ENCODE measurements at regions not wholly inside any gene's neighbourhood (a gene's known extent, or its start where the extent isn't known, plus 50 kb on each side); places are given as distances from the start of the nearest gene placed in this dataset.

DNA sequence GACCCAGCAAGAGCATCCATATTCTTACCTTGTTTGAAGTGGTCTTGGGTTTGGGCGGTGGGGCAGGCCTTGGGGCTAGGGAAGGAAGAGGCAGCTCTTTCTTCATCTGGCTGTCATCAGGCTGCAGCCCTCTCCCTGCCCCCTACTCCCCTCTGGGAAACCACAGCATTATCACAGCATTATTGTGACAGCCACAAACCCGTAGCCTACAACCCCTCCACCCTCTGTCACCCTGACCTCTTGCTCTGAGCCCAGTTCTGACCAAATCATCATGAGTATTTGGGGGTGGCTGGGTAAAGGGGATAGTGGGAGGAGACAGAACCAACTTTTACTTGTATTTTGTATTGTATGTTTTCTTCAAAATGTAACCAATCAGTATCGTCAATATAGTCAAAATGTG is 94.3 kb upstream of the ARRDC3 start:
- Histone ChIP-seq H2BK120ac (ENCODE audit: low read depth, low read length) (no peak overlapping the region), H2BK15ac (ENCODE audit: low read length) (no peak overlapping the region), H2AK5ac (ENCODE audit: low read depth, low read length) (no peak overlapping the region), H3K79me1 (ENCODE audit: low read depth, low read length) (no peaks in the 10 kb centered on the region), H4K91ac (ENCODE audit: low read depth, low read length, poor library complexity) (no peak overlapping the region), H3K4me2 (ENCODE audit: insufficient read depth, low read length, poor library complexity, severe bottlenecking) (no peak overlapping the region), H3K4me1 (ENCODE audit: control insufficient read depth in 2 of 2, insufficient read depth in 1 of 2, low read depth in 1 of 2, low read length in 2 of 2) (no peaks in the 10 kb centered on the region), H3K4me3 (ENCODE audit: low read length in 2 of 2) (no peak overlapping the region), H3K9me3 (replicated peaks in 1 of 2; ENCODE audit: control insufficient read depth in 2 of 2, insufficient read depth in 1 of 2, low read depth in 1 of 2, low read length in 2 of 2) (no peaks in the 10 kb centered on the region), H3K9ac (ENCODE audit: low read depth, low read length, poor library complexity) (no peak overlapping the region), H2BK12ac (ENCODE audit: low read length) (no peak overlapping the region), H3K4ac (ENCODE audit: low read length) (no peak overlapping the region), H3K27me3 (ENCODE audit: control insufficient read depth in 3 of 3, insufficient read depth in 3 of 3, low read depth in 1 of 3, low read length in 3 of 3) (no peaks in the 10 kb centered on the region), H2AFZ (ENCODE audit: low read length) (no peak overlapping the region), H3K23ac (ENCODE audit: low read depth, low read length, poor library complexity) (no peak overlapping the region), H2BK5ac (ENCODE audit: low read length) (no peak overlapping the region), H3K36me3 (replicated peaks in 1 of 2; ENCODE audit: control insufficient read depth in 2 of 2, insufficient read depth in 2 of 2, low read length in 2 of 2) (no peaks in the 10 kb centered on the region), H3K27ac (replicated peaks; ENCODE audit: low read length) (no peak overlapping the region), H3K14ac (ENCODE audit: low read length) (no peak overlapping the region), H3K18ac (ENCODE audit: low read length) (no peak overlapping the region), H4K8ac (ENCODE audit: low read depth, low read length) (no peak overlapping the region)
- DNase-seq (ENCODE audit: low spot score): no peak
- no CpG with 5 or more reads among the region's 3 CpGs for WGBS, 2 donors (ENCODE audit: extremely low coverage in 2 of 2, insufficient read length in 2 of 2, insufficient replicate concordance in 1 of 2)

DNA sequence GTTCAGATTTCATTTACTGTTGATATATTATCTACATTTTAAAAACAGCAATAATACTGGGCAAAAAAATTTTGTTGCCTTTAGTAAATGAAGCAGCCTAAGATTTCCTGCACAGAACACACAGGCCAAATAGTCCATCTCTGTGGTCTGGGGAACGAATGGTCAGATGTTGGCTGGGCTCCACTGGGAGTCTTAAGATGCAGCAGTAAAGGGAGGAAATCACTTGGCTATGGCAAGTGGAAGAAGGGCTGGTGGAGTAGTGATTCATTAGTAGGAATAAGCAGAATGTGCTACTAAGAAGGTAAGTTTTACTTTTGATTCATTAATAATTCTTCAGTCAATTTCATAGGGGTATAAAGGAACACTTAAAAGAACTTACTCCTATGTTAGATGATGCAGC is 91.1 kb upstream of the ARRDC3 start:
- H2AFZ ChIP-seq (ENCODE audit: low read length): no peak overlapping the region
- H3K9ac ChIP-seq (ENCODE audit: low read depth, low read length, poor library complexity): no peak overlapping the region
- no peaks in the 10 kb centered on the region for H3K9me3 ChIP-seq (replicated peaks in 1 of 2; ENCODE audit: control insufficient read depth in 2 of 2, insufficient read depth in 1 of 2, low read depth in 1 of 2, low read length in 2 of 2)
- H3K18ac ChIP-seq (ENCODE audit: low read length): no peak overlapping the region
- H2BK15ac ChIP-seq (ENCODE audit: low read length): no peak overlapping the region
- H3K14ac ChIP-seq (ENCODE audit: low read length): no peak overlapping the region
- H3K27ac ChIP-seq (replicated peaks; ENCODE audit: low read length): no peak overlapping the region
- no peak overlapping the region for H4K8ac ChIP-seq (ENCODE audit: low read depth, low read length)
- H2BK12ac ChIP-seq (ENCODE audit: low read length): no peak overlapping the region
- no peaks in the 10 kb centered on the region for H3K27me3 ChIP-seq (ENCODE audit: control insufficient read depth in 3 of 3, insufficient read depth in 3 of 3, low read depth in 1 of 3, low read length in 3 of 3)
- no peak overlapping the region for H2BK120ac ChIP-seq (ENCODE audit: low read depth, low read length)
- no peak overlapping the region for H4K91ac ChIP-seq (ENCODE audit: low read depth, low read length, poor library complexity)
- H3K23ac ChIP-seq (ENCODE audit: low read depth, low read length, poor library complexity): no peak overlapping the region
- no peak overlapping the region for H3K4ac ChIP-seq (ENCODE audit: low read length)
- H3K4me1 ChIP-seq (ENCODE audit: control insufficient read depth in 2 of 2, insufficient read depth in 1 of 2, low read depth in 1 of 2, low read length in 2 of 2): peaks cover 0 to 2% of the 10 kb centered on the region in 2 donors
- no CpG with 5 or more reads among the region's 1 CpG for WGBS, 2 donors (ENCODE audit: extremely low coverage in 2 of 2, insufficient read length in 2 of 2, insufficient replicate concordance in 1 of 2)
- DNase-seq (ENCODE audit: low spot score): no peak
- no peak overlapping the region for H3K4me2 ChIP-seq (ENCODE audit: insufficient read depth, low read length, poor library complexity, severe bottlenecking)
- no peak overlapping the region for H2BK5ac ChIP-seq (ENCODE audit: low read length)
- H3K36me3 ChIP-seq (replicated peaks in 1 of 2; ENCODE audit: control insufficient read depth in 2 of 2, insufficient read depth in 2 of 2, low read length in 2 of 2): no peaks in the 10 kb centered on the region
- no peak overlapping the region for H2AK5ac ChIP-seq (ENCODE audit: low read depth, low read length)
- no peak overlapping the region for H3K4me3 ChIP-seq (ENCODE audit: low read length in 2 of 2)
- no peaks in the 10 kb centered on the region for H3K79me1 ChIP-seq (ENCODE audit: low read depth, low read length)

GRCh38 chr5:91472631-91473030 is 89.5 kb upstream of the ARRDC3 start:
- H3K36me3 ChIP-seq (replicated peaks in 1 of 2; ENCODE audit: control insufficient read depth in 2 of 2, insufficient read depth in 2 of 2, low read length in 2 of 2): no peaks in the 10 kb centered on the region
- no peak overlapping the region for H3K23ac ChIP-seq (ENCODE audit: low read depth, low read length, poor library complexity)
- H2AK5ac ChIP-seq (ENCODE audit: low read depth, low read length): no peak overlapping the region
- no peak overlapping the region for H3K14ac ChIP-seq (ENCODE audit: low read length)
- no peaks in the 10 kb centered on the region for H3K79me1 ChIP-seq (ENCODE audit: low read depth, low read length)
- no peaks in the 10 kb centered on the region for H3K9me3 ChIP-seq (replicated peaks in 1 of 2; ENCODE audit: control insufficient read depth in 2 of 2, insufficient read depth in 1 of 2, low read depth in 1 of 2, low read length in 2 of 2)
- H2AFZ ChIP-seq (ENCODE audit: low read length): no peak overlapping the region
- no CpG with 5 or more reads among the region's 1 CpG for WGBS, 2 donors (ENCODE audit: extremely low coverage in 2 of 2, insufficient read length in 2 of 2, insufficient replicate concordance in 1 of 2)
- no peak overlapping the region for H4K8ac ChIP-seq (ENCODE audit: low read depth, low read length)
- H3K4me2 ChIP-seq (ENCODE audit: insufficient read depth, low read length, poor library complexity, severe bottlenecking): no peak overlapping the region
- peaks cover 0 to 2% of the 10 kb centered on the region in 2 donors for H3K4me1 ChIP-seq (ENCODE audit: control insufficient read depth in 2 of 2, insufficient read depth in 1 of 2, low read depth in 1 of 2, low read length in 2 of 2)
- no peak overlapping the region for H2BK12ac ChIP-seq (ENCODE audit: low read length)
- no peak overlapping the region for H3K9ac ChIP-seq (ENCODE audit: low read depth, low read length, poor library complexity)
- no peak overlapping the region for H2BK15ac ChIP-seq (ENCODE audit: low read length)
- H2BK5ac ChIP-seq (ENCODE audit: low read length): no peak overlapping the region
- H2BK120ac ChIP-seq (ENCODE audit: low read depth, low read length): no peak overlapping the region
- no peak overlapping the region for H3K4me3 ChIP-seq (ENCODE audit: low read length in 2 of 2)
- no peak for DNase-seq (ENCODE audit: low spot score)
- H3K27me3 ChIP-seq (ENCODE audit: control insufficient read depth in 3 of 3, insufficient read depth in 3 of 3, low read depth in 1 of 3, low read length in 3 of 3): no peaks in the 10 kb centered on the region
- H3K18ac ChIP-seq (ENCODE audit: low read length): no peak overlapping the region
- no peak overlapping the region for H4K91ac ChIP-seq (ENCODE audit: low read depth, low read length, poor library complexity)
- no peak overlapping the region for H3K4ac ChIP-seq (ENCODE audit: low read length)
- no peak overlapping the region for H3K27ac ChIP-seq (replicated peaks; ENCODE audit: low read length)

- H2AFZ ChIP-seq (ENCODE audit: low read length): peak overlapping the region; percentile 26
- no peak overlapping the region for H2AK5ac ChIP-seq (ENCODE audit: low read depth, low read length)
- H3K4me1 ChIP-seq (ENCODE audit: control insufficient read depth in 2 of 2, insufficient read depth in 1 of 2, low read depth in 1 of 2, low read length in 2 of 2): peaks cover 0 to 2% of the 10 kb centered on the region in 2 donors
- no peak overlapping the region for H3K18ac ChIP-seq (ENCODE audit: low read length)
- no peak overlapping the region for H2BK12ac ChIP-seq (ENCODE audit: low read length)
- H3K4ac ChIP-seq (ENCODE audit: low read length): no peak overlapping the region
- H4K8ac ChIP-seq (ENCODE audit: low read depth, low read length): no peak overlapping the region
- no CpG with 5 or more reads among the region's 10 CpGs for WGBS, 2 donors (ENCODE audit: extremely low coverage in 2 of 2, insufficient read length in 2 of 2, insufficient replicate concordance in 1 of 2)
- H3K4me2 ChIP-seq (ENCODE audit: insufficient read depth, low read length, poor library complexity, severe bottlenecking): no peak overlapping the region
- H4K91ac ChIP-seq (ENCODE audit: low read depth, low read length, poor library complexity): no peak overlapping the region
- H3K4me3 ChIP-seq (ENCODE audit: low read length in 2 of 2): no peak overlapping the region
- H3K9me3 ChIP-seq (replicated peaks in 1 of 2; ENCODE audit: control insufficient read depth in 2 of 2, insufficient read depth in 1 of 2, low read depth in 1 of 2, low read length in 2 of 2): no peaks in the 10 kb centered on the region
- H3K27ac ChIP-seq (replicated peaks; ENCODE audit: low read length): no peak overlapping the region
- no peak overlapping the region for H2BK120ac ChIP-seq (ENCODE audit: low read depth, low read length)
- H3K79me1 ChIP-seq (ENCODE audit: low read depth, low read length): no peaks in the 10 kb centered on the region
- H2BK5ac ChIP-seq (ENCODE audit: low read length): no peak overlapping the region
- no peaks in the 10 kb centered on the region for H3K36me3 ChIP-seq (replicated peaks in 1 of 2; ENCODE audit: control insufficient read depth in 2 of 2, insufficient read depth in 2 of 2, low read length in 2 of 2)
- no peak overlapping the region for H3K9ac ChIP-seq (ENCODE audit: low read depth, low read length, poor library complexity)
- H3K27me3 ChIP-seq (ENCODE audit: control insufficient read depth in 3 of 3, insufficient read depth in 3 of 3, low read depth in 1 of 3, low read length in 3 of 3): no peaks in the 10 kb centered on the region
- H2BK15ac ChIP-seq (ENCODE audit: low read length): no peak overlapping the region
- H3K14ac ChIP-seq (ENCODE audit: low read length): no peak overlapping the region
- H3K23ac ChIP-seq (ENCODE audit: low read depth, low read length, poor library complexity): no peak overlapping the region
- DNase-seq (ENCODE audit: low spot score): no peak
Observed at GRCh38 chr5:91469517-91470165, 86.5 kb upstream of the ARRDC3 start.

All from neuronal stem cell (in vitro differentiated cells).